ENCODE measurements at regions not wholly inside any gene's neighbourhood (a gene's known extent, or its start where the extent isn't known, plus 50 kb on each side); places are given as distances from the start of the nearest gene placed in this dataset.
"Not testable (repeated sequence)": the region's sequence is repeated elsewhere in the genome, so short reads cannot be mapped to it uniquely, and the experiment has no call there.

GRCh38 chr6:85237478-85237877 is 212.4 kb upstream of the NT5E start:
- no peak for DNase-seq
- H3K27ac ChIP-seq = no peak overlapping the region
- H3K36me3 ChIP-seq = no peaks in the 10 kb centered on the region
- H3K4me1 ChIP-seq = no peaks in the 10 kb centered on the region
- no peaks in the 10 kb centered on the region for H3K9me3 ChIP-seq (replicated peaks)
- H3K4me3 ChIP-seq = no peak overlapping the region
- no peaks in the 10 kb centered on the region for H3K27me3 ChIP-seq

GRCh38 chr6:85236636-85237035 is 213.2 kb upstream of the NT5E start:
- no peaks in the 10 kb centered on the region for H3K9me3 ChIP-seq (replicated peaks)
- no peaks in the 10 kb centered on the region for H3K4me1 ChIP-seq
- DNase-seq = no peak
- no peak overlapping the region for H3K4me3 ChIP-seq
- H3K36me3 ChIP-seq = no peaks in the 10 kb centered on the region
- no peaks in the 10 kb centered on the region for H3K27me3 ChIP-seq
- H3K27ac ChIP-seq = no peak overlapping the region

GRCh38 chr6:85227345-85227744 is 222.5 kb upstream of the NT5E start:
- H3K27ac ChIP-seq; DNase-seq; H3K4me3 ChIP-seq; H3K9me3 ChIP-seq (replicated peaks); H3K36me3 ChIP-seq; H3K27me3 ChIP-seq; H3K4me1 ChIP-seq: not testable (repeated sequence)

- not testable (repeated sequence) for H3K4me3 ChIP-seq; H3K36me3 ChIP-seq; H3K9me3 ChIP-seq (replicated peaks); DNase-seq; H3K27me3 ChIP-seq; H3K4me1 ChIP-seq; H3K27ac ChIP-seq
Observed at GRCh38 chr6:85212794-85213193, 237.1 kb upstream of the NT5E start.

- no peaks in the 10 kb centered on the region for H3K9me3 ChIP-seq (replicated peaks)
- H3K36me3 ChIP-seq = no peaks in the 10 kb centered on the region
- DNase-seq = no peak
- H3K4me3 ChIP-seq = no peak overlapping the region
- no peaks in the 10 kb centered on the region for H3K4me1 ChIP-seq
- no peak overlapping the region for H3K27ac ChIP-seq
- no peaks in the 10 kb centered on the region for H3K27me3 ChIP-seq
Observed at GRCh38 chr6:85195243-85195642, 254.6 kb upstream of the NT5E start.

- no peaks in the 10 kb centered on the region for H3K27me3 ChIP-seq
- no peak for DNase-seq
- H3K36me3 ChIP-seq = no peaks in the 10 kb centered on the region
- no peaks in the 10 kb centered on the region for H3K4me1 ChIP-seq
- no peaks in the 10 kb centered on the region for H3K9me3 ChIP-seq (replicated peaks)
- no peak overlapping the region for H3K4me3 ChIP-seq
- no peak overlapping the region for H3K27ac ChIP-seq
Observed at GRCh38 chr6:85193339-85193738, 256.5 kb upstream of the NT5E start.

GRCh38 chr6:85192596-85192995 is 257.3 kb upstream of the NT5E start:
- Histone ChIP-seq H3K27me3 (no peaks in the 10 kb centered on the region), H3K4me3 (no peak overlapping the region), H3K36me3 (no peaks in the 10 kb centered on the region), H3K4me1 (no peaks in the 10 kb centered on the region), H3K9me3 (replicated peaks) (no peaks in the 10 kb centered on the region), H3K27ac (no peak overlapping the region)
- no peak for DNase-seq

GRCh38 chr6:85192186-85192585 is 257.7 kb upstream of the NT5E start:
- H3K27me3 ChIP-seq = no peaks in the 10 kb centered on the region
- H3K9me3 ChIP-seq (replicated peaks) = no peaks in the 10 kb centered on the region
- no peak overlapping the region for H3K4me3 ChIP-seq
- no peaks in the 10 kb centered on the region for H3K4me1 ChIP-seq
- H3K27ac ChIP-seq = no peak overlapping the region
- no peak for DNase-seq
- H3K36me3 ChIP-seq = no peaks in the 10 kb centered on the region

GRCh38 chr6:85191656-85192055 is 258.2 kb upstream of the NT5E start:
- H3K27me3 ChIP-seq = no peaks in the 10 kb centered on the region
- DNase-seq = no peak
- H3K4me1 ChIP-seq = no peaks in the 10 kb centered on the region
- H3K9me3 ChIP-seq (replicated peaks) = no peaks in the 10 kb centered on the region
- no peak overlapping the region for H3K4me3 ChIP-seq
- no peak overlapping the region for H3K27ac ChIP-seq
- H3K36me3 ChIP-seq = no peaks in the 10 kb centered on the region

GRCh38 chr6:85186546-85187175 is 263.2 kb upstream of the NT5E start:
- DNase-seq = no peak
- H3K4me1 ChIP-seq = no peaks in the 10 kb centered on the region

GRCh38 chr6:85185977-85186376 is 263.9 kb upstream of the NT5E start:
- no peak overlapping the region for H3K27ac ChIP-seq
- DNase-seq = no peak

More at GRCh38 chr6:85186546-85187175, 263.2 kb upstream of the NT5E start:
- H3K27me3 ChIP-seq = no peaks in the 10 kb centered on the region
- no peaks in the 10 kb centered on the region for H3K9me3 ChIP-seq (replicated peaks)
- H3K4me3 ChIP-seq = no peak overlapping the region
- H3K27ac ChIP-seq = no peak overlapping the region
- H3K36me3 ChIP-seq = no peaks in the 10 kb centered on the region

GRCh38 chr6:85183841-85184240 is 266.0 kb upstream of the NT5E start:
- no peak overlapping the region for H3K27ac ChIP-seq
- no peaks in the 10 kb centered on the region for H3K27me3 ChIP-seq
- DNase-seq = no peak
- H3K36me3 ChIP-seq = no peaks in the 10 kb centered on the region
- no peak overlapping the region for H3K4me3 ChIP-seq
- H3K9me3 ChIP-seq (replicated peaks) = no peaks in the 10 kb centered on the region
- H3K4me1 ChIP-seq = no peaks in the 10 kb centered on the region

More at GRCh38 chr6:85185977-85186376, 263.9 kb upstream of the NT5E start:
- H3K4me3 ChIP-seq = no peak overlapping the region
- H3K9me3 ChIP-seq (replicated peaks) = no peaks in the 10 kb centered on the region
- no peaks in the 10 kb centered on the region for H3K4me1 ChIP-seq
- no peaks in the 10 kb centered on the region for H3K27me3 ChIP-seq
- H3K36me3 ChIP-seq = no peaks in the 10 kb centered on the region

GRCh38 chr6:85172705-85173104 is 277.2 kb upstream of the NT5E start:
- H3K4me1 ChIP-seq = no peaks in the 10 kb centered on the region
- H3K27me3 ChIP-seq = no peaks in the 10 kb centered on the region
- H3K4me3 ChIP-seq = no peak overlapping the region
- DNase-seq = no peak
- H3K36me3 ChIP-seq = no peaks in the 10 kb centered on the region
- H3K9me3 ChIP-seq (replicated peaks) = no peaks in the 10 kb centered on the region
- H3K27ac ChIP-seq = no peak overlapping the region

- H3K36me3 ChIP-seq = no peaks in the 10 kb centered on the region
- H3K9me3 ChIP-seq (replicated peaks) = no peaks in the 10 kb centered on the region
- no peak for DNase-seq
- no peaks in the 10 kb centered on the region for H3K27me3 ChIP-seq
- no peak overlapping the region for H3K27ac ChIP-seq
- no peaks in the 10 kb centered on the region for H3K4me1 ChIP-seq
- H3K4me3 ChIP-seq = no peak overlapping the region
Observed at GRCh38 chr6:85172161-85172560, 277.7 kb upstream of the NT5E start.

- no peaks in the 10 kb centered on the region for H3K36me3 ChIP-seq
- no peaks in the 10 kb centered on the region for H3K9me3 ChIP-seq (replicated peaks)
- no peak for DNase-seq
- H3K4me1 ChIP-seq = no peaks in the 10 kb centered on the region
- H3K27me3 ChIP-seq = no peaks in the 10 kb centered on the region
- no peak overlapping the region for H3K27ac ChIP-seq
- no peak overlapping the region for H3K4me3 ChIP-seq
Observed at GRCh38 chr6:85169189-85169588, 280.7 kb upstream of the NT5E start.

GRCh38 chr6:85168146-85168545 is 281.7 kb upstream of the NT5E start:
- Histone ChIP-seq H3K4me3 (no peak overlapping the region), H3K36me3 (no peaks in the 10 kb centered on the region), H3K9me3 (replicated peaks) (no peaks in the 10 kb centered on the region), H3K4me1 (no peaks in the 10 kb centered on the region), H3K27ac (no peak overlapping the region), H3K27me3 (no peaks in the 10 kb centered on the region)
- DNase-seq = no peak

Data from SJCRH30 (cell line).